WTC11 (cell line): ENCODE measurements at regions not wholly inside any gene's neighbourhood (a gene's known extent, or its start where the extent isn't known, plus 50 kb on each side); places are given as distances from the start of the nearest gene placed in this dataset.

Experiments used
- ATF1 ChIP-seq: sonication (generic); formaldehyde crosslinking; IDR thresholded peaks from 2 replicates; pipeline ENCODE4 v1.8.1; 2023; ENCODE audit warnings: mild to moderate bottlenecking, moderate library complexity, missing genetic modification reagents
- ESRRA ChIP-seq: sonication (generic); formaldehyde crosslinking; IDR thresholded peaks from 2 replicates; pipeline ENCODE4 v1.8.1; 2022; ENCODE audit warnings: mild to moderate bottlenecking, missing genetic modification reagents, borderline replicate concordance
- GABPB1 ChIP-seq: sonication (generic); formaldehyde crosslinking; IDR thresholded peaks from 2 replicates; pipeline ENCODE4 v1.8.1; 2023; ENCODE audit warnings: mild to moderate bottlenecking, missing genetic modification reagents
- KAT7 ChIP-seq: sonication (generic); formaldehyde crosslinking; IDR thresholded peaks from 2 replicates; pipeline ENCODE4 v1.8.1; 2023; ENCODE audit warnings: missing genetic modification reagents, mild to moderate bottlenecking, borderline replicate concordance
- TEAD1 ChIP-seq: sonication (generic); formaldehyde crosslinking; IDR thresholded peaks from 2 replicates; pipeline ENCODE4 v1.8.0; 2022; ENCODE audit warnings: mild to moderate bottlenecking, missing genetic modification reagents
- ZNF232 ChIP-seq: sonication (generic); formaldehyde crosslinking; IDR thresholded peaks from 2 replicates; pipeline ENCODE4 v1.8.0; 2022; ENCODE audit warnings: mild to moderate bottlenecking, missing genetic modification reagents
- TF ChIP-seq, protein P1 (sequence below): sonication (generic); formaldehyde crosslinking; IDR thresholded peaks from 2 replicates; pipeline ENCODE4 v1.8.1; 2022; ENCODE audit warnings: low read depth, missing genetic modification reagents, borderline replicate concordance
- TF ChIP-seq, protein P2 (sequence below): fragments of 200-600 bp; IDR thresholded peaks from 2 replicates; pipeline ENCODE4 v1.8.0; 2022; ENCODE audit warnings: antibody characterized with exemption
- TF ChIP-seq, protein P3 (sequence below): sonication (generic); formaldehyde crosslinking; IDR thresholded peaks from 2 replicates; pipeline ENCODE4 v1.8.1; 2023; ENCODE audit warnings: mild to moderate bottlenecking, missing genetic modification reagents
- TF ChIP-seq, protein P4 (sequence below): fragments of 250-450 bp; sonication (Bioruptor Pico); IDR thresholded peaks from 2 replicates; pipeline ENCODE4 v2.1.2; 2022; ENCODE audit warnings: mild to moderate bottlenecking, moderate library complexity
- TF ChIP-seq, protein P5 (sequence below): sonication (generic); formaldehyde crosslinking; IDR thresholded peaks from 2 replicates; pipeline ENCODE4 v1.8.0; 2022; ENCODE audit warnings: mild to moderate bottlenecking, missing genetic modification reagents
- TF ChIP-seq, protein P6 (sequence below): sonication (generic); formaldehyde crosslinking; IDR thresholded peaks from 2 replicates; pipeline ENCODE4 v1.8.1; 2022; ENCODE audit warnings: mild to moderate bottlenecking, missing genetic modification reagents, moderate library complexity, borderline replicate concordance

DNA sequence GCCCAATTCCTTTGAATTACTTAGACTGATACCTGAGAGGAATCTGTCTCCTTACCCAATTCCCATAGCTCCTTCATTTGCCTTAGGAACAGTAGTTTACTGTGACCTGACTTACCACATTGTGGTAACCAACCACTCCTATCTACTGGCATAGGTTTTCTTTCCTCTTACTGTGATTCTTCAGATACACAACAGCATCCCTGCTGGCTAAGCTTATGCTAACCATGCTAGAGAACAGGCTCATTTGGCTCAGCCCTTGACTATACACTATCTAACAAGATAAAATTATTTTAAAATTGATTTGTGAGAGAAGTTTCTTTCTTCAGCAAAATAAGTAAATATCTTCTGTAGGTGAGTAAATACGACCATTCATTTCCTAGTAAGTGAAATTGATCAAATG is 320.4 kb upstream of the DDHD1 start:
- TF ChIP-seq, protein P1, sequence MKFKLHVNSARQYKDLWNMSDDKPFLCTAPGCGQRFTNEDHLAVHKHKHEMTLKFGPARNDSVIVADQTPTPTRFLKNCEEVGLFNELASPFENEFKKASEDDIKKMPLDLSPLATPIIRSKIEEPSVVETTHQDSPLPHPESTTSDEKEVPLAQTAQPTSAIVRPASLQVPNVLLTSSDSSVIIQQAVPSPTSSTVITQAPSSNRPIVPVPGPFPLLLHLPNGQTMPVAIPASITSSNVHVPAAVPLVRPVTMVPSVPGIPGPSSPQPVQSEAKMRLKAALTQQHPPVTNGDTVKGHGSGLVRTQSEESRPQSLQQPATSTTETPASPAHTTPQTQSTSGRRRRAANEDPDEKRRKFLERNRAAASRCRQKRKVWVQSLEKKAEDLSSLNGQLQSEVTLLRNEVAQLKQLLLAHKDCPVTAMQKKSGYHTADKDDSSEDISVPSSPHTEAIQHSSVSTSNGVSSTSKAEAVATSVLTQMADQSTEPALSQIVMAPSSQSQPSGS (CRISPR knock-in tag): no peak
- TF ChIP-seq, protein P2, sequence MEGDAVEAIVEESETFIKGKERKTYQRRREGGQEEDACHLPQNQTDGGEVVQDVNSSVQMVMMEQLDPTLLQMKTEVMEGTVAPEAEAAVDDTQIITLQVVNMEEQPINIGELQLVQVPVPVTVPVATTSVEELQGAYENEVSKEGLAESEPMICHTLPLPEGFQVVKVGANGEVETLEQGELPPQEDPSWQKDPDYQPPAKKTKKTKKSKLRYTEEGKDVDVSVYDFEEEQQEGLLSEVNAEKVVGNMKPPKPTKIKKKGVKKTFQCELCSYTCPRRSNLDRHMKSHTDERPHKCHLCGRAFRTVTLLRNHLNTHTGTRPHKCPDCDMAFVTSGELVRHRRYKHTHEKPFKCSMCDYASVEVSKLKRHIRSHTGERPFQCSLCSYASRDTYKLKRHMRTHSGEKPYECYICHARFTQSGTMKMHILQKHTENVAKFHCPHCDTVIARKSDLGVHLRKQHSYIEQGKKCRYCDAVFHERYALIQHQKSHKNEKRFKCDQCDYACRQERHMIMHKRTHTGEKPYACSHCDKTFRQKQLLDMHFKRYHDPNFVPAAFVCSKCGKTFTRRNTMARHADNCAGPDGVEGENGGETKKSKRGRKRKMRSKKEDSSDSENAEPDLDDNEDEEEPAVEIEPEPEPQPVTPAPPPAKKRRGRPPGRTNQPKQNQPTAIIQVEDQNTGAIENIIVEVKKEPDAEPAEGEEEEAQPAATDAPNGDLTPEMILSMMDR: no peak
- TF ChIP-seq, protein P3, sequence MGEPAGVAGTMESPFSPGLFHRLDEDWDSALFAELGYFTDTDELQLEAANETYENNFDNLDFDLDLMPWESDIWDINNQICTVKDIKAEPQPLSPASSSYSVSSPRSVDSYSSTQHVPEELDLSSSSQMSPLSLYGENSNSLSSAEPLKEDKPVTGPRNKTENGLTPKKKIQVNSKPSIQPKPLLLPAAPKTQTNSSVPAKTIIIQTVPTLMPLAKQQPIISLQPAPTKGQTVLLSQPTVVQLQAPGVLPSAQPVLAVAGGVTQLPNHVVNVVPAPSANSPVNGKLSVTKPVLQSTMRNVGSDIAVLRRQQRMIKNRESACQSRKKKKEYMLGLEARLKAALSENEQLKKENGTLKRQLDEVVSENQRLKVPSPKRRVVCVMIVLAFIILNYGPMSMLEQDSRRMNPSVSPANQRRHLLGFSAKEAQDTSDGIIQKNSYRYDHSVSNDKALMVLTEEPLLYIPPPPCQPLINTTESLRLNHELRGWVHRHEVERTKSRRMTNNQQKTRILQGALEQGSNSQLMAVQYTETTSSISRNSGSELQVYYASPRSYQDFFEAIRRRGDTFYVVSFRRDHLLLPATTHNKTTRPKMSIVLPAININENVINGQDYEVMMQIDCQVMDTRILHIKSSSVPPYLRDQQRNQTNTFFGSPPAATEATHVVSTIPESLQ (CRISPR knock-in tag): no peak
- TF ChIP-seq, protein P4, sequence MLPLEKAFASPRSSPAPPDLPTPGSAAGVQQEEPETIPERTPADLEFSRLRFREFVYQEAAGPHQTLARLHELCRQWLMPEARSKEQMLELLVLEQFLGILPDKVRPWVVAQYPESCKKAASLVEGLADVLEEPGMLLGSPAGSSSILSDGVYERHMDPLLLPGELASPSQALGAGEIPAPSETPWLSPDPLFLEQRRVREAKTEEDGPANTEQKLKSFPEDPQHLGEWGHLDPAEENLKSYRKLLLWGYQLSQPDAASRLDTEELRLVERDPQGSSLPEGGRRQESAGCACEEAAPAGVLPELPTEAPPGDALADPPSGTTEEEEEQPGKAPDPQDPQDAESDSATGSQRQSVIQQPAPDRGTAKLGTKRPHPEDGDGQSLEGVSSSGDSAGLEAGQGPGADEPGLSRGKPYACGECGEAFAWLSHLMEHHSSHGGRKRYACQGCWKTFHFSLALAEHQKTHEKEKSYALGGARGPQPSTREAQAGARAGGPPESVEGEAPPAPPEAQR (CRISPR knock-in tag): no peak
- TF ChIP-seq, protein P5, sequence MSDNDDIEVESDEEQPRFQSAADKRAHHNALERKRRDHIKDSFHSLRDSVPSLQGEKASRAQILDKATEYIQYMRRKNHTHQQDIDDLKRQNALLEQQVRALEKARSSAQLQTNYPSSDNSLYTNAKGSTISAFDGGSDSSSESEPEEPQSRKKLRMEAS (CRISPR knock-in tag): no peak
- TF ChIP-seq GABPB1 (CRISPR knock-in tag): no peak
- TF ChIP-seq TEAD1 (CRISPR knock-in tag): no peak
- no peak for TF ChIP-seq ATF1 (CRISPR knock-in tag)
- no peak for TF ChIP-seq KAT7 (CRISPR knock-in tag)
- TF ChIP-seq, protein P6, sequence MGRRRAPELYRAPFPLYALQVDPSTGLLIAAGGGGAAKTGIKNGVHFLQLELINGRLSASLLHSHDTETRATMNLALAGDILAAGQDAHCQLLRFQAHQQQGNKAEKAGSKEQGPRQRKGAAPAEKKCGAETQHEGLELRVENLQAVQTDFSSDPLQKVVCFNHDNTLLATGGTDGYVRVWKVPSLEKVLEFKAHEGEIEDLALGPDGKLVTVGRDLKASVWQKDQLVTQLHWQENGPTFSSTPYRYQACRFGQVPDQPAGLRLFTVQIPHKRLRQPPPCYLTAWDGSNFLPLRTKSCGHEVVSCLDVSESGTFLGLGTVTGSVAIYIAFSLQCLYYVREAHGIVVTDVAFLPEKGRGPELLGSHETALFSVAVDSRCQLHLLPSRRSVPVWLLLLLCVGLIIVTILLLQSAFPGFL (CRISPR knock-in tag): no peak
- TF ChIP-seq ESRRA: no peak
- TF ChIP-seq ZNF232 (CRISPR knock-in tag): no peak
